GM12891 (cell line): ENCODE measurements at regions not wholly inside any gene's neighbourhood (a gene's known extent, or its start where the extent isn't known, plus 50 kb on each side); places are given as distances from the start of the nearest gene placed in this dataset.

Source experiments
- POLR2A ChIP-seq: IDR thresholded peaks from 2 replicates; pipeline ENCODE4 v1.6.1; 2011; ENCODE audit warnings: low read depth, low read length, control low read depth
- POLR2AphosphoS5 ChIP-seq: IDR thresholded peaks from 2 replicates; pipeline ENCODE4 v1.6.1; 2011; ENCODE audit warnings: low read depth, low read length, control low read depth

GRCh38 chr9:116087751-116088194 is 65.8 kb upstream of the PAPPA start:
- no peak for TF ChIP-seq POLR2A
- no peak for TF ChIP-seq POLR2AphosphoS5
